ENCODE measurements at regions not wholly inside any gene's neighbourhood (a gene's known extent, or its start where the extent isn't known, plus 50 kb on each side); places are given as distances from the start of the nearest gene placed in this dataset.

- no peak overlapping the region for H3K4me3 ChIP-seq
- no peak overlapping the region for H3K27ac ChIP-seq
Measured at GRCh38 chr7:11895337-11895736, 63.3 kb upstream of the THSD7A start.

- Histone ChIP-seq H3K27ac (no peak overlapping the region), H3K4me3 (no peak overlapping the region)
Measured at GRCh38 chr7:11896663-11897062, 64.7 kb upstream of the THSD7A start.

- Histone ChIP-seq H3K27ac (no peak overlapping the region), H3K4me3 (no peak overlapping the region)
Measured at GRCh38 chr7:11899247-11899646, 67.2 kb upstream of the THSD7A start.

GRCh38 chr7:11910253-11910652 is 78.3 kb upstream of the THSD7A start:
- no peak overlapping the region for H3K4me3 ChIP-seq
- H3K27ac ChIP-seq: no peak overlapping the region

GRCh38 chr7:11911900-11912299 is 79.9 kb upstream of the THSD7A start:
- Histone ChIP-seq H3K27ac (no peak overlapping the region), H3K4me3 (no peak overlapping the region)

GRCh38 chr7:11914645-11915044 is 82.6 kb upstream of the THSD7A start:
- Histone ChIP-seq H3K27ac (no peak overlapping the region), H3K4me3 (no peak overlapping the region)

- no peak overlapping the region for H3K27ac ChIP-seq
Measured at GRCh38 chr7:11923376-11923930, 91.5 kb upstream of the THSD7A start.

GRCh38 chr7:11931307-11931706 is 99.3 kb upstream of the THSD7A start:
- H3K4me3 ChIP-seq: no peak overlapping the region
- no peak overlapping the region for H3K27ac ChIP-seq

More at GRCh38 chr7:11923376-11923930, 91.5 kb upstream of the THSD7A start:
- no peak overlapping the region for H3K4me3 ChIP-seq

- H3K27ac ChIP-seq: no peak overlapping the region
- no peak overlapping the region for H3K4me3 ChIP-seq
Measured at GRCh38 chr7:11934796-11935195, 102.8 kb upstream of the THSD7A start.

GRCh38 chr7:11935905-11936304 is 103.9 kb upstream of the THSD7A start:
- H3K27ac ChIP-seq: no peak overlapping the region

GRCh38 chr7:11946794-11947193 is 114.8 kb upstream of the THSD7A start:
- H3K27ac ChIP-seq: no peak overlapping the region

More at GRCh38 chr7:11935905-11936304, 103.9 kb upstream of the THSD7A start:
- no peak overlapping the region for H3K4me3 ChIP-seq

GRCh38 chr7:11950281-11950680 is 118.3 kb upstream of the THSD7A start:
- no peak overlapping the region for H3K27ac ChIP-seq
- H3K4me3 ChIP-seq: no peak overlapping the region

More at GRCh38 chr7:11946794-11947193, 114.8 kb upstream of the THSD7A start:
- no peak overlapping the region for H3K4me3 ChIP-seq

GRCh38 chr7:11950942-11951341 is 118.9 kb upstream of the THSD7A start:
- H3K4me3 ChIP-seq: no peak overlapping the region
- H3K27ac ChIP-seq: no peak overlapping the region

GRCh38 chr7:11951909-11952308 is 119.9 kb upstream of the THSD7A start:
- Histone ChIP-seq H3K4me3 (no peak overlapping the region), H3K27ac (no peak overlapping the region)

GRCh38 chr7:11952972-11953371 is 121.0 kb upstream of the THSD7A start:
- H3K27ac ChIP-seq: no peak overlapping the region
- no peak overlapping the region for H3K4me3 ChIP-seq

- H3K27ac ChIP-seq: no peak overlapping the region
- no peak overlapping the region for H3K4me3 ChIP-seq
Measured at GRCh38 chr7:11956991-11957390, 125.0 kb upstream of the THSD7A start.

GRCh38 chr7:11957956-11958355 is 126.0 kb upstream of the THSD7A start:
- H3K4me3 ChIP-seq: no peak overlapping the region

GRCh38 chr7:11959121-11959520 is 127.1 kb upstream of the THSD7A start:
- Histone ChIP-seq H3K27ac (no peak overlapping the region), H3K4me3 (no peak overlapping the region)

More at GRCh38 chr7:11957956-11958355, 126.0 kb upstream of the THSD7A start:
- H3K27ac ChIP-seq: no peak overlapping the region

GRCh38 chr7:11960621-11961020 is 128.6 kb upstream of the THSD7A start:
- Histone ChIP-seq H3K27ac (no peak overlapping the region), H3K4me3 (no peak overlapping the region)

GRCh38 chr7:11969643-11970042 is 137.6 kb upstream of the THSD7A start:
- Histone ChIP-seq H3K27ac (no peak overlapping the region), H3K4me3 (no peak overlapping the region)

GRCh38 chr7:11970132-11970531 is 138.1 kb upstream of the THSD7A start:
- Histone ChIP-seq H3K27ac (no peak overlapping the region), H3K4me3 (no peak overlapping the region)

GRCh38 chr7:11985376-11985775 is 153.4 kb upstream of the THSD7A start:
- Histone ChIP-seq H3K27ac (no peak overlapping the region), H3K4me3 (no peak overlapping the region)

Measured in skin epidermis (tissue), 12 donors.